GM18861 (cell line): ENCODE measurements at regions not wholly inside any gene's neighbourhood (a gene's known extent, or its start where the extent isn't known, plus 50 kb on each side); places are given as distances from the start of the nearest gene placed in this dataset.
"Not testable (repeated sequence)": the region's sequence is repeated elsewhere in the genome, so short reads cannot be mapped to it uniquely, and the experiment has no call there.

Experiments
- ATAC-seq: cut with Tn5 transposase; IDR thresholded peaks from one replicate; pipeline ENCODE4 v1.9.1; 2021; ENCODE audit not compliant: unreplicated experiment

GRCh38 chr4:141518222-141518621 is 118.2 kb upstream of the IL15 start:
- ATAC-seq: no peak

DNA sequence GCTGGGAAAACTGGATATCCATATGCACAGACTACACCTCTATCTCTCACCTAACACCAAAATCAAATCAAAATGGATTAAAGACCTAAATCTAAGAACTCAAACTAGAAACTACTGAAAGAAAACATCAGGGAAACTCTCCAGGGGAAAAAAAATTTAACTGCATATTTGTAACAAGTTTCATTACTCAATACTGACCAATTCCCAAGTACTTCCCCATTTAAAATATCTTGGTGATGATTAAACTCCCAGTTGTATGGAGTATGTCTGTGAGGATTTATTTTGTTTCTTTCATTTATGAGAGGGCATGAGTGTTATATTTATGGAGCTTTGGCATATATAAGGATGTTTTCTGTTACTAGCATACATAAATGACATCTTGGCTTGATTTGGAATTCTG is 112.3 kb upstream of the IL15 start:
- no peak for ATAC-seq

GRCh38 chr4:141524841-141525240 is 111.5 kb upstream of the IL15 start:
- ATAC-seq: no peak

DNA sequence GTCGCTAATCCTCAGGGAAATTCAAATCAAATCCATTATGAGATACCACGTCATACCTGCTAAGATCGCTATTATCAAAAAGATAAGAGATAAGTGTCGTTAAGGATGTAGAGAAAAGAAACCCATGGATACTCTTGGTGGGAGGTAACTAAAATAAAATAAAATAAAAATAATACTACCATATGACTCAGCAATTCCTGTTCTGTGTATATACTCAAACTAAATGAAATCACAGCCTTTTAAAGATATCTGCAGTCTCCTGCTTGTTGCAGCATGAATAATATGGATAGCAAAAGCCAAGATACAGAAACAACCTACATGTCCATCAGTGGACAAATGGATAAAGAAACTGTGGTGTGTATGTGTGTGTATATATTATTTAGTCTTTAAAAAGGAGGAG is 105.8 kb upstream of the IL15 start:
- ATAC-seq: no peak

DNA sequence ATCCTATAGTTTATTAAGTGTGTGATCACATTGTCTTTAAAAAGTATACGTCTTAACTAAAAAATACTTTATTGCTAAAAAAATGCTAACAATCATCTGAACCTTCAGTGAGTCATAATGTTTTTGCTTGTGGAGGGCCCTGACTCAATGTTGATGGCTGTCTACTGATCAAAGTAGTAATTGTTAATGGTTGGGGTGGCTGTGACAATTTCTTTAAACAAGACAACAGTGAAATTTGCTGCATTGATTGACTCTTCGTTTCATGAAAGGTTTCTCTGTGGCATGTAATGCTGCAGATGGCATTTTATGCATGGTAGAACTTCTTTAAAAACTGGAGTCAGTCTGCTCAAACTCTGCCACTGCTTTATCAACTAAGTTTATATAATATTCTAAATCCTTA is 101.4 kb upstream of the IL15 start:
- ATAC-seq: no peak

- ATAC-seq: no peak
These were observed 98.4 kb upstream of the IL15 start for GRCh38 chr4:141538001-141538400.

DNA sequence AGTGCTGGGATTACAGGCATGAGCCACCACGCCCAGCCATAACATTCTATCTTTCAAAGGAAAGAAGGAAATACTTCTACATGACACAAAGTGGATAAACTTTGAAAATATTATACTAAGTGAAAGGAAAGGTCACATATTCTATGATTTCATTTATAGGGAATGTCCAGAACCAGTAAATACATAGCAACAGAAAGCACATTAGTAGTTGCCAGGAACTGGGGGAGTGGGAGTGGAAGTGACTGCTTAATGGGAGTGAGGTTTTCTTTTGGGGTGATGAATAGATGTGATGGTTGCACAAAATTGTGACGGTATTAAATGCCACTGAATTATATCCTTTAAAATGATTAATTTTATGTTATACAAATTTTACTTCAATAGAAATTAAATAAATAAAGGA is 95.7 kb upstream of the IL15 start:
- no peak for ATAC-seq

- ATAC-seq: no peak
These were observed 94.5 kb upstream of the IL15 start for GRCh38 chr4:141541851-141542250.

GRCh38 chr4:141543176-141543575 is 93.2 kb upstream of the IL15 start:
- ATAC-seq: no peak

GRCh38 chr4:141543706-141544105 is 92.7 kb upstream of the IL15 start:
- no peak for ATAC-seq

GRCh38 chr4:141548791-141549190 is 87.6 kb upstream of the IL15 start:
- no peak for ATAC-seq

DNA sequence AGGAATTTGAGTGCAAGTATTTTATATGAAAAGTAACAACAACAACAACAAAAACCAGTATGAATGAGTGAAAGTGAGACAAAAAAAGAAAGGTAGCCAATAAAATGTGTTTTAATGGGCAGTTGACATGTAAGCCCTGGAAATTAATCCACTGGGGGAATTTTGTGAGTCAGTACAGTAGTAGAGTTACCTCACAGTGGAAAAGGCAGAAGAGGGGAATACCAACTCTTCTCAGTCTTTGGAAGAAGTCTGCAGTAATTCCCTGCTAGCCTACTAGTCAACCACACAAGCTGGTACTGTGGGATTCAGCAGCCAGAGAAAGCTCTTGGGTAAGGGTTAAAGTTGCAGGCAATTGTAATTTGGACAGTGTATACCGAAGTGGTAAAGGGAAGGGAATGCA is 76.3 kb upstream of the IL15 start:
- no peak for ATAC-seq

- no peak for ATAC-seq
These were observed 73.7 kb upstream of the IL15 start for GRCh38 chr4:141562649-141563048.

DNA sequence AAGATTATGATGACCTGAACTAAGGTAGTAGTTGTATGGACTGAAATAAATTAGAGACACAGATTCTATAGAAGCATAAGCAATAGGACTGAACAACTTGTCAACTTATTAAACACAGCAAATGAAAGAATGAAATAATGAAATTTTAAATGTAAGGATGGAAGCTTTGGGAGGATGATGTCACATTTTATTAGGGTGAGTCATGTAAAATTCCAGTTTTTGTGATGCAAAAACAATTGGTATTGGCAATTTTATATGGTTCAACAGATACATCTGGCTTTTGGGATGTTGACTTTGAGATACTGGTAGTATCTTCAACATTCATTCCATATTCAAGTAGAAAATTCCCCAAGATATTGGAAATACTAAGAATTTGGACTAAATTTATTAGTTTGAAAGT is 72.7 kb upstream of the IL15 start:
- ATAC-seq: no peak

- not testable (repeated sequence) for ATAC-seq
These were observed 71.4 kb upstream of the IL15 start for GRCh38 chr4:141564961-141565360.

GRCh38 chr4:141565379-141566089 is 70.8 kb upstream of the IL15 start:
- ATAC-seq: no peak

GRCh38 chr4:141567326-141567915 is 69.0 kb upstream of the IL15 start:
- no peak for ATAC-seq

- ATAC-seq: no peak
These were observed 67.2 kb upstream of the IL15 start for GRCh38 chr4:141569141-141569540.

DNA sequence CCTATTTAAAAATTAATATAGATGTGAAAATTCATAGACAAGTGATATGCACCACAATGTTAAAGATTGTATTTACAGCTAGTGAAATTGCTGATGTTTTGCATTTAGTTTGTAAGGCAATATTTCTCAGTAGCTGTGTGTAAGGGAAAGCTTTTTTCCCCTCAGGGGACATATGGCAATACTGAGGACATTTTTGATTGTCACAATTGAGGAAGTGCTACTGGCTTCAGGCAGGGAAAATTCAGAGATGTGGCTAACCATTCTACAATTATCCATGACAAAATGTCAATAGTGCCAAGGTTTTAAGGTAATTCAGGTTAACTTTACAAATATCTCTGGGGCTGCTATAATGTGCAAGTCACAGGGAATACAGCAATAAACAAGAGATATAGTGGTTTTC is 66.1 kb upstream of the IL15 start:
- no peak for ATAC-seq

GRCh38 chr4:141571362-141571761 is 65.0 kb upstream of the IL15 start:
- ATAC-seq: no peak

DNA sequence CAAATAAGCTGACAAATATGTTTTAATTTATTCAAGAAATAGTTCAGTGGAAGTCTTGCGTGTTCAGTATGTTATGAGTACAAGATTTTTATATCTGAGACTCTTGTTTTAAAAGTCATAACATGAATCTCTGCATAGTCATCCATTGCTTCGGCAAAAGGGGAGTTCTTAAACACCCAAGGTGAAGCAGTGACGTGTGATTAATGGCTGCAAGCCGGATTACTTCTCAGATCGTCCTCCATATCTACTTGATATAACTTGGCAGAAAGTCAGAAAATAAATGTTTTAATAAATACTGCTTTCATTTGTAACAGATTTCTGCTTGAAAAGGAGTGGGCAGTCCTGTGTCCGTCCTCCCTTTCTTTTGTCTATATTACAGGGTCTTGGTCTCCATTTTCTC is 64.6 kb upstream of the IL15 start:
- ATAC-seq: no peak

DNA sequence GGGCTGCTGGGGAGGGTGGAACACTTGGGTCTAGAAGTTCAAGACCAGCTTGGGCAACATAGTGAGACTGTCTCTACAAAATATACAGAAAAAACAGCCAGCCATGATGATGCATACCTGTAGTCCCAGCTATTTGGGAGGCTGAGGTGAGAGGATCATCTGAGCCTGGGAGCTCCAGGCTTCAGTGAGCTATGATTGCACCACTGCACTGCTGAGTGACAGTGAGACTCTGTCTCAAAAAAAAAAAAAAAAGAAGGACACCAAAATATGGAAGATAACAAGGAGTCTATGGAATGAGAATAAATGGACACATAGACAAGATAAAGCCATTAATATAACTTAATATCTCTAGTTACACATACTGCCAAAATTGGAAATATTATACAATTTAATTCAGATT is 62.7 kb upstream of the IL15 start:
- ATAC-seq: no peak

GRCh38 chr4:141575884-141576283 is 60.5 kb upstream of the IL15 start:
- ATAC-seq: no peak
